ENCODE measurements at regions not wholly inside any gene's neighbourhood (a gene's known extent, or its start where the extent isn't known, plus 50 kb on each side); places are given as distances from the start of the nearest gene placed in this dataset.
A peak's percentile ranks its signal among the peaks of the same experiment; 100 is the strongest.

DNA sequence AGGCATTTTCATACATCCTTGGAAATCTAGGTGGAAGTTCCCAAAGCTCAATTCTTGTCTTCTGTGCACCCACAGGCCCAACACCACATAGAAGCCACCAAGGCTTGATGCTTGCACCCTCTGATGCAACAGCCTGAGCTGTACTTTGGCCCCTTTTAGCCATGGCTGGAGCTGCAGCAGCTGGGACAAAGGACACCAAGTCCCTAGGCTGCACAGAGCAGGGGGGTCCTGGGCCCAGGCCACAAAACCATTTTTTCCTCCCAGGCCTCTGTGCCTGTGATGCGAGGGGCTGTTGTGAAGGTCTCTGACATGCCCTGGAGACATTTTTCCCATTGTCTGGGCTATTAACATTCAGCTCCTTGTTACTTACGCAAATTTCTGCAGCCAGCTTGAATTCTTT lies 124.0 kb upstream of the S100G start:
- Histone ChIP-seq H3K36me3 (ENCODE audit: insufficient read depth, low read length) (no peaks in the 10 kb centered on the region), H3K4me2 (ENCODE audit: low read depth, low read length, poor library complexity, severe bottlenecking) (no peak overlapping the region), H3K4me1 (ENCODE audit: insufficient read depth, low read length, poor library complexity, severe bottlenecking) (peaks cover 16% of the 10 kb centered on the region), H3F3A (ENCODE audit: low read depth) (no peaks in the 10 kb centered on the region), H3K79me2 (ENCODE audit: insufficient read depth, low read length) (no peaks in the 10 kb centered on the region), H3K27me3 (ENCODE audit: insufficient read depth, low read length, poor library complexity, severe bottlenecking) (no peaks in the 10 kb centered on the region), H3K4me3 (ENCODE audit: low read length, poor library complexity, severe bottlenecking) (no peak overlapping the region), H3K9me3 (ENCODE audit: insufficient read depth, low read depth, low read length) (no peaks in the 10 kb centered on the region), H4K20me1 (ENCODE audit: insufficient read depth, low read length, poor library complexity, severe bottlenecking) (no peaks in the 10 kb centered on the region), H3K9ac (ENCODE audit: low read depth, low read length, poor library complexity, severe bottlenecking) (no peak overlapping the region), H3K9me2 (replicated peaks; ENCODE audit: low read depth, low read length) (no peaks in the 10 kb centered on the region), H2AFZ (ENCODE audit: low read length) (no peak overlapping the region)
- TF ChIP-seq CTCF (conservative IDR thresholded peaks at IDR 0.05; ENCODE audit: low read length) = no peak

DNA sequence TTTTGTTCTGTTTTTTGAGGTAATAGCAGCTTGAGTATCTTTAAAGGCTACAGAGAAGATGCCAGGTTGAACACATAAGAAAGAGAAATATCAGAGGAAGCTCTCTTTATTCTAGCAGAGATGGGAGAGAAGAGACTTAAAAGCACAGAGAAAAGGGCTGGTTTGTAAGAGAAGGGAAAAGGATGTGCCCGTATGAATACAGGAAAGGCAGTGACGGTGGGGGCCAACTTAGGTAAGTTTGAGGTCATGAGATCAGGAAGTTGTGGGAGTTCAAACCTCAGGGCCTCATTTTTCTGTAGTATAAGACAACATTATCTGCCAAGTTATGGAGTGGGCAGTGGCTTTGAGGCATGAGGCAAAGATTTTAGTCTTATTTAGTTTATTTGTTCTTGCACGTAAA lies 121.3 kb upstream of the S100G start:
- Histone ChIP-seq H3K27me3 (ENCODE audit: insufficient read depth, low read length, poor library complexity, severe bottlenecking) (no peaks in the 10 kb centered on the region), H3K4me1 (ENCODE audit: insufficient read depth, low read length, poor library complexity, severe bottlenecking) (peaks cover 16% of the 10 kb centered on the region)
- TF ChIP-seq CTCF (conservative IDR thresholded peaks at IDR 0.05; ENCODE audit: low read length) (no peak), EZH2phosphoT487 (IDR thresholded peaks at IDR 0.05; ENCODE audit: borderline replicate concordance) (no peak)

More for the DNA sequence above, 121.3 kb upstream of the S100G start:
- no peaks in the 10 kb centered on the region for H3K79me2 ChIP-seq (ENCODE audit: insufficient read depth, low read length)
- H3K9ac ChIP-seq (ENCODE audit: low read depth, low read length, poor library complexity, severe bottlenecking) = peak overlapping the region; percentile 32
- peak overlapping the region; percentile 53 for H3K4me2 ChIP-seq (ENCODE audit: low read depth, low read length, poor library complexity, severe bottlenecking)
- no peaks in the 10 kb centered on the region for H3F3A ChIP-seq (ENCODE audit: low read depth)
- no peaks in the 10 kb centered on the region for H3K36me3 ChIP-seq (ENCODE audit: insufficient read depth, low read length)
- H2AFZ ChIP-seq (ENCODE audit: low read length) = peak overlapping the region; percentile 27; the same call in 1 of the 2 replicates
- peak overlapping the region; percentile 17 for H3K4me3 ChIP-seq (ENCODE audit: low read length, poor library complexity, severe bottlenecking)
- H3K9me3 ChIP-seq (ENCODE audit: insufficient read depth, low read depth, low read length) = no peaks in the 10 kb centered on the region
- H3K9me2 ChIP-seq (replicated peaks; ENCODE audit: low read depth, low read length) = no peaks in the 10 kb centered on the region
- no peaks in the 10 kb centered on the region for H4K20me1 ChIP-seq (ENCODE audit: insufficient read depth, low read length, poor library complexity, severe bottlenecking)

Data from Loucy (cell line).